ENCODE measurements at regions not wholly inside any gene's neighbourhood (a gene's known extent, or its start where the extent isn't known, plus 50 kb on each side); places are given as distances from the start of the nearest gene placed in this dataset.

DNA sequence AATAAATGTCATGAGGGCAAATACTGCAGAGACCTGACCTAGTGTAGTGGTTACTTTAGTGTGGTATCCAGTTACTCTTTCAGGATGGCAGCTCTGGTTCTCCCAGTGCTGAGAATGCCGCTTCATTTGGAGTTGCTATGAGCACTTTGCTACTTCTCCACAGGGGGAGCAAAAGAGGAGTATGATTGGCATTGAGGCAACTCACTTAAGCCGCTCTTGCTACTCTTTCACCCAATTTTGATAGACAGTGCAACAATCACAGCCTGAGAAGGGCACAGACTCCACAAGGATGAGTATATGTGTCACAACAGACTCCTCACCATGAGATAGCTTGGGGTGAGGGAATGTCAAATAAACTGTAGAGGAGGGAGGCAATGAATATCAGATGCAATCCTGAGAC is 81.2 kb downstream of the NPY1R start:
- TF ChIP-seq, protein P1, sequence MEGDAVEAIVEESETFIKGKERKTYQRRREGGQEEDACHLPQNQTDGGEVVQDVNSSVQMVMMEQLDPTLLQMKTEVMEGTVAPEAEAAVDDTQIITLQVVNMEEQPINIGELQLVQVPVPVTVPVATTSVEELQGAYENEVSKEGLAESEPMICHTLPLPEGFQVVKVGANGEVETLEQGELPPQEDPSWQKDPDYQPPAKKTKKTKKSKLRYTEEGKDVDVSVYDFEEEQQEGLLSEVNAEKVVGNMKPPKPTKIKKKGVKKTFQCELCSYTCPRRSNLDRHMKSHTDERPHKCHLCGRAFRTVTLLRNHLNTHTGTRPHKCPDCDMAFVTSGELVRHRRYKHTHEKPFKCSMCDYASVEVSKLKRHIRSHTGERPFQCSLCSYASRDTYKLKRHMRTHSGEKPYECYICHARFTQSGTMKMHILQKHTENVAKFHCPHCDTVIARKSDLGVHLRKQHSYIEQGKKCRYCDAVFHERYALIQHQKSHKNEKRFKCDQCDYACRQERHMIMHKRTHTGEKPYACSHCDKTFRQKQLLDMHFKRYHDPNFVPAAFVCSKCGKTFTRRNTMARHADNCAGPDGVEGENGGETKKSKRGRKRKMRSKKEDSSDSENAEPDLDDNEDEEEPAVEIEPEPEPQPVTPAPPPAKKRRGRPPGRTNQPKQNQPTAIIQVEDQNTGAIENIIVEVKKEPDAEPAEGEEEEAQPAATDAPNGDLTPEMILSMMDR (IDR thresholded peaks at IDR 0.05; ENCODE audit: unreplicated experiment): no peak
- CTCF ChIA-PET: no interaction called here
- H3K36me3 Mint-ChIP-seq (ENCODE audit: insufficient read depth, unreplicated experiment): no peaks in the 10 kb centered on the region
- H3K27ac Mint-ChIP-seq (ENCODE audit: unreplicated experiment): no peak overlapping the region
- H3K27me3 Mint-ChIP-seq (ENCODE audit: unreplicated experiment): no peaks in the 10 kb centered on the region
- no peak overlapping the region for H3K4me3 Mint-ChIP-seq (ENCODE audit: low read depth, unreplicated experiment)
- intact Hi-C loops (cut with micrococcal nuclease; ENCODE audit: unreplicated experiment): no loop called here
- H3K4me1 Mint-ChIP-seq (ENCODE audit: low read depth, unreplicated experiment): no peaks in the 10 kb centered on the region
- no peak for DNase-seq
- peaks cover 6% of the 10 kb centered on the region for H3K9me3 Mint-ChIP-seq (ENCODE audit: low read depth, unreplicated experiment)
- no TSS peak for BruUV-seq (replicated peaks)

DNA sequence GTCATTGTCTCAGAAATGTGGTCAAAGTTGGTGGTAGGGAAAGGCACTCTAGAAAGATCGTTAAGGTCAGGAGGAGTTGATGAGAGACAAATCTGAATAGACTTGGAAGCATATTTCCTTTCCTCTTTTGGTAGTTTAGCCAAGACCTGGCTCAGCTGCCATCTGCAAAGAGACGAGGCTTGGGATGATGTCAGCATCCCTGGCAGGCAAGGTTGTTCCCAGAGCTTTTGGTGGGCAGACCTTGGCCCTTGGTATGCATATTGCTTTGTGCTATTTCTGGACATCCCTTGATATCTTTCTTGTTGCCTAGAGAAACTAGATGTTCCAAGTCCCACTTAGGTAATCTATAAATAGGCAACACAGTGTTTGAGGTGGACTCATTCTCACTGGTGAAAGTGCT is 82.4 kb upstream of the NAF1 start:
- H3K9me3 Mint-ChIP-seq (ENCODE audit: low read depth, unreplicated experiment): peaks cover 6% of the 10 kb centered on the region
- BruUV-seq (replicated peaks): no TSS peak
- no peaks in the 10 kb centered on the region for H3K36me3 Mint-ChIP-seq (ENCODE audit: insufficient read depth, unreplicated experiment)
- TF ChIP-seq, protein P1 (IDR thresholded peaks at IDR 0.05; ENCODE audit: unreplicated experiment): no peak
- no peaks in the 10 kb centered on the region for H3K4me1 Mint-ChIP-seq (ENCODE audit: low read depth, unreplicated experiment)
- CTCF ChIA-PET: no interaction called here
- intact Hi-C loops (cut with micrococcal nuclease; ENCODE audit: unreplicated experiment): no loop called here
- H3K27me3 Mint-ChIP-seq (ENCODE audit: unreplicated experiment): no peaks in the 10 kb centered on the region
- H3K27ac Mint-ChIP-seq (ENCODE audit: unreplicated experiment): no peak overlapping the region
- no peak overlapping the region for H3K4me3 Mint-ChIP-seq (ENCODE audit: low read depth, unreplicated experiment)
- DNase-seq: no peak

DNA sequence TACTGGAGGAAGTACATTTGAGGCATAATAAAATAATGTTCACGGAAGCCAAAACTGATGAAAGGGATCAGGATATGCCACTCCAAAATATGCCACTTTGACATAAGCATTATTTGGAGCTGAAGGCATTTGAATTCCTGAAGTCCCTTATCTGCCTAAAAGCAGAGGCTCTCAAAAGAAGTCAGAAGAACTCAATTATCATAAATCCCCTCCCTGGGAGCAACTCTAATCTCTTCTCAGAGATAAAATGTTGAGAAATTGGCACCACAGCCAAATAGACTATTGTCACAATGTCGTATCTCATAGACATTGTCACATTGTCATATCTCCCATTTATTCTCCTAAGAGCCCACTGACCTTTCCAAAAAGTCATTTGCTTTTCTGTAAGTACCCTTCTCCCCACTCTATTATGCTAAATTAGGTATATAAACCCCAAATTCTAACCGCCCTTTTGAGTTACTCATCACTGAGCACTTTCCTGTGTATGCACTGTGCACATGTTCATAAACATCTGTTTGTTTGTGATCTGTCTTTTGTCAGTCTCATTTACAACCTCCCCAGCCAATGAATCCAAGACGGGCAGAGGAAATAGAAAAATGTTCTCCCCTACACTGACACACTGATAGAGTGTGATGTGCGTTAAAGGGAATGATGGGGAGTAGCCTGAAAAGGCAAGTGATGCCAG is 78.5 kb upstream of the NAF1 start:
- intact Hi-C loops (cut with micrococcal nuclease; ENCODE audit: unreplicated experiment): no loop called here
- CTCF ChIA-PET: no interaction called here
- DNase-seq: no peak
- BruUV-seq (replicated peaks): no TSS peak
- Mint-ChIP-seq H3K4me1 (ENCODE audit: low read depth, unreplicated experiment) (no peaks in the 10 kb centered on the region), H3K4me3 (ENCODE audit: low read depth, unreplicated experiment) (no peak overlapping the region), H3K9me3 (ENCODE audit: low read depth, unreplicated experiment) (peaks cover 6% of the 10 kb centered on the region), H3K27me3 (ENCODE audit: unreplicated experiment) (no peaks in the 10 kb centered on the region), H3K27ac (ENCODE audit: unreplicated experiment) (no peak overlapping the region), H3K36me3 (ENCODE audit: insufficient read depth, unreplicated experiment) (no peaks in the 10 kb centered on the region)
- TF ChIP-seq, protein P1 (IDR thresholded peaks at IDR 0.05; ENCODE audit: unreplicated experiment): no peak

DNA sequence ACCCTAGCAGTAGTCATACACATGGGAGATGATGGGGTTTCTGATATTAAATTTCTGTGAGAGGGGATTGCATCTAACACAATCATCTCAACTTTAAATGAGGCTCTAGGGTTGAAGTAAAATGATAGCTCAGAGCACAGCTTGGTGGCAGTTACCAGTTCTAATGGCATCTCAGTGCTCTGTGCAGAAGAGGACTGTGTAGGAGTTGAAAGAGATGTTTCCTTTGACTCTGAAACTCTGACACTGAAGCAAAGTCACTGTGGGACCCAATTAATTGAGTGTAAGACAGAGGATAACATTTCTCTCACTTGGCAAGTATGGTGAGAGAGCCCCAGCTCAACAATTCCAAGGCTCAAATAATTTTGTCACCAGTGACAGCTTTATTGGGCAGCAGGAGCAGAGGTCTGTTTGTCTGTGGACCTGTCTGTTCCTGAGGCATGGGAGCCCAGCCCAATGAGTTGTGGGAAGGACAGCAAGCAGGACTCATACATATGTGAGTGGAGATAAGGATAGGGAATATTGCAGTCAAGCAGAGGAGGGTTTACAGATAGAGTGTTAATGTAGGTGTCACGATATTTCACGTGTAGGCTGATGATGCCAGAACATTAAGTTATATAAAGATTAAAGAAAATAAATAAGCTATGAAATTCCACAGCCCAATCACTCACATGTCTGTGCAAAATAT is 76.7 kb upstream of the NAF1 start:
- Mint-ChIP-seq H3K4me3 (ENCODE audit: low read depth, unreplicated experiment) (no peak overlapping the region), H3K27ac (ENCODE audit: unreplicated experiment) (no peak overlapping the region), H3K4me1 (ENCODE audit: low read depth, unreplicated experiment) (no peaks in the 10 kb centered on the region), H3K36me3 (ENCODE audit: insufficient read depth, unreplicated experiment) (no peaks in the 10 kb centered on the region), H3K27me3 (ENCODE audit: unreplicated experiment) (no peaks in the 10 kb centered on the region), H3K9me3 (ENCODE audit: low read depth, unreplicated experiment) (no peaks in the 10 kb centered on the region)
- no TSS peak for BruUV-seq (replicated peaks)
- TF ChIP-seq, protein P1 (IDR thresholded peaks at IDR 0.05; ENCODE audit: unreplicated experiment): no peak
- intact Hi-C loops (cut with micrococcal nuclease; ENCODE audit: unreplicated experiment): no loop called here
- CTCF ChIA-PET: no interaction called here
- DNase-seq: no peak

All from Calu3 (cell line).